Astrocyte (in vitro differentiated cells and primary cell): ENCODE measurements at regions not wholly inside any gene's neighbourhood (a gene's known extent, or its start where the extent isn't known, plus 50 kb on each side); places are given as distances from the start of the nearest gene placed in this dataset.

Source experiments
- CTCF ChIP-seq: IDR thresholded peaks from 2 replicates; pipeline ENCODE4 v1.5.1; 2011; ENCODE audit warnings: low read depth, mild to moderate bottlenecking, inconsistent platforms, low read length, moderate library complexity; ENCODE audit not compliant: insufficient read depth
- EZH2 ChIP-seq: IDR thresholded peaks from 2 replicates; pipeline ENCODE4 v1.6.1; 2012; ENCODE audit warnings: mild to moderate bottlenecking, low read length, inconsistent platforms; ENCODE audit not compliant: insufficient read depth

- TF ChIP-seq CTCF (no peak), EZH2 (no peak)
Measured at GRCh38 chr1:82991569-82991968, 1007.4 kb downstream of the TTLL7 start.
